ENCODE measurements at regions not wholly inside any gene's neighbourhood (a gene's known extent, or its start where the extent isn't known, plus 50 kb on each side); places are given as distances from the start of the nearest gene placed in this dataset.

DNA sequence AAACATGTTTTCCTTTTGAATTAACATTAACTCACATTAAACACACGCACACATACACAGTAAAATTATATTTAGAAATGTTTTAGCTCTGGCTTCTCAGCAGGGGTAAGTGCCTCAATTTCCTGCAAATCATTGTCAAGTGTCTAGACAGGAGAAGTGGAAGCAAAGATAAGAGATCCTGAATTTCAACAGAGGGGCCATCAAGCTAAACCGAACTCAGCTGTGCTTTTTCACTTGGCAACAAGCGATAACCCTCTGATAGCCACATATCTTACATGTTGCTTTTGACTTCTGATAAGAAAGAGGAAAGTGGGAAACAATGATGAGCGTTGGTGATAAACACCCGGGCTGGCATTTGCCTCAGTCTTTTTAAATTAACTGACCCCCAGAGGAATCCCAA is 79.7 kb upstream of the SPDL1 start:
- TF ChIP-seq, protein P1, sequence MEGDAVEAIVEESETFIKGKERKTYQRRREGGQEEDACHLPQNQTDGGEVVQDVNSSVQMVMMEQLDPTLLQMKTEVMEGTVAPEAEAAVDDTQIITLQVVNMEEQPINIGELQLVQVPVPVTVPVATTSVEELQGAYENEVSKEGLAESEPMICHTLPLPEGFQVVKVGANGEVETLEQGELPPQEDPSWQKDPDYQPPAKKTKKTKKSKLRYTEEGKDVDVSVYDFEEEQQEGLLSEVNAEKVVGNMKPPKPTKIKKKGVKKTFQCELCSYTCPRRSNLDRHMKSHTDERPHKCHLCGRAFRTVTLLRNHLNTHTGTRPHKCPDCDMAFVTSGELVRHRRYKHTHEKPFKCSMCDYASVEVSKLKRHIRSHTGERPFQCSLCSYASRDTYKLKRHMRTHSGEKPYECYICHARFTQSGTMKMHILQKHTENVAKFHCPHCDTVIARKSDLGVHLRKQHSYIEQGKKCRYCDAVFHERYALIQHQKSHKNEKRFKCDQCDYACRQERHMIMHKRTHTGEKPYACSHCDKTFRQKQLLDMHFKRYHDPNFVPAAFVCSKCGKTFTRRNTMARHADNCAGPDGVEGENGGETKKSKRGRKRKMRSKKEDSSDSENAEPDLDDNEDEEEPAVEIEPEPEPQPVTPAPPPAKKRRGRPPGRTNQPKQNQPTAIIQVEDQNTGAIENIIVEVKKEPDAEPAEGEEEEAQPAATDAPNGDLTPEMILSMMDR (IDR thresholded peaks at IDR 0.05) = no peak
- TF ChIP-seq EP300 (IDR thresholded peaks at IDR 0.05) = no peak
- no peak for TF ChIP-seq POLR2A (IDR thresholded peaks at IDR 0.05)

All from stomach (tissue), 4 donors.